Spinal cord (tissue), 9 donors: ENCODE measurements at regions not wholly inside any gene's neighbourhood (a gene's known extent, or its start where the extent isn't known, plus 50 kb on each side); places are given as distances from the start of the nearest gene placed in this dataset.
A peak's percentile ranks its signal among the peaks of the same experiment; 100 is the strongest.

ENCODE experiments used
- DNase-seq, 6 donors: peaks; one replicate each; pipeline versions ENCODE4 v3.0.0 to v3.0.0-alpha.2; 2013 to 2015; ENCODE audit warnings: low spot score in 6 of 6, low read depth in 4 of 6
- H3K27ac ChIP-seq: one replicate; pipeline ENCODE4 v1.5.1; 2013; ENCODE audit warnings: low read depth, low read length, control low read depth
- H3K27me3 ChIP-seq: one replicate; pipeline ENCODE4 v1.6.1; 2013; ENCODE audit warnings: low read length; ENCODE audit not compliant: control insufficient read depth, insufficient read depth
- H3K36me3 ChIP-seq: one replicate; pipeline ENCODE4 v1.6.1; 2013; ENCODE audit warnings: low read length; ENCODE audit not compliant: control insufficient read depth, insufficient read depth
- H3K4me1 ChIP-seq: one replicate; pipeline ENCODE4 v1.6.1; 2013; ENCODE audit warnings: low read length; ENCODE audit not compliant: control insufficient read depth, insufficient read depth
- H3K4me3 ChIP-seq: one replicate; pipeline ENCODE4 v1.5.1; 2013; ENCODE audit warnings: low read depth, low read length, control low read depth
- H3K9me3 ChIP-seq: one replicate; pipeline ENCODE4 v1.6.1; 2013; ENCODE audit warnings: low read length; ENCODE audit not compliant: control insufficient read depth, insufficient read depth
- WGBS: methylation state at CpG from one replicate; pipeline ENCODE4 v1.1.5; 2013; ENCODE audit warnings: missing lambda C conversion rate; ENCODE audit not compliant: insufficient coverage; 5-methylcytosine and 5-hydroxymethylcytosine counted together
- donor health status: healthy.

- Histone ChIP-seq H3K4me3 (no peak overlapping the region), H3K27ac (no peak overlapping the region), H3K9me3 (no peaks in the 10 kb centered on the region), H3K4me1 (no peaks in the 10 kb centered on the region), H3K27me3 (no peaks in the 10 kb centered on the region), H3K36me3 (no peaks in the 10 kb centered on the region)
- no peak for DNase-seq
- no CpG with 5 or more reads among the region's 2 CpGs for WGBS
Measured at GRCh38 chr6:135692426-135692825, 159.1 kb upstream of the PDE7B start.

GRCh38 chr6:135693811-135694370 is 157.6 kb upstream of the PDE7B start:
- Histone ChIP-seq H3K9me3 (no peaks in the 10 kb centered on the region), H3K27me3 (no peaks in the 10 kb centered on the region), H3K4me1 (no peaks in the 10 kb centered on the region), H3K27ac (no peak overlapping the region), H3K36me3 (no peaks in the 10 kb centered on the region), H3K4me3 (no peak overlapping the region)
- peak in 1 of 6 donors; percentile 77 for DNase-seq
- WGBS: 94% methylated on average over 3 of the region's 7 CpGs

DNA sequence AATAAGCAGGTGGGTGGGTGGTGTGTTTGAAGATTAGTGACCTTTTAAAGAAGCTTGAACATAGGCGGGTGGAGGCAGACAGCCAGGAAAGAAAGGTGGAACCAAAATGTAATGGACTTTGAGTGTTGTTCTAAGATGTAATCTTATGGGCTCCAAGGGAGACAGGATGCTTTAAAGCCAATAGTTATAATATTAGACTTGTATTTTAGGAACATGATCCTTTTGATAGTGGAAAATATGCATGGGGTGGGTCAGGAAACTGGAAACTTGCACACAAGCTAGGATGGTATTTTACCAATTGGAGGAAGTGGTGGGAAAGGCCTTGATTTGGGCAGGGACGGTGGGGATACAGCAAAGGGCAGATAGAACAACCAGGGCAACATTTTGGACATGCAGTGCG is 151.8 kb upstream of the PDE7B start:
- no peak for DNase-seq
- 100% methylated on average over 3 of the region's 3 CpGs for WGBS
- H3K9me3 ChIP-seq: no peaks in the 10 kb centered on the region
- H3K4me3 ChIP-seq: no peak overlapping the region
- no peaks in the 10 kb centered on the region for H3K27me3 ChIP-seq
- H3K27ac ChIP-seq: no peak overlapping the region
- H3K36me3 ChIP-seq: no peaks in the 10 kb centered on the region
- no peaks in the 10 kb centered on the region for H3K4me1 ChIP-seq

DNA sequence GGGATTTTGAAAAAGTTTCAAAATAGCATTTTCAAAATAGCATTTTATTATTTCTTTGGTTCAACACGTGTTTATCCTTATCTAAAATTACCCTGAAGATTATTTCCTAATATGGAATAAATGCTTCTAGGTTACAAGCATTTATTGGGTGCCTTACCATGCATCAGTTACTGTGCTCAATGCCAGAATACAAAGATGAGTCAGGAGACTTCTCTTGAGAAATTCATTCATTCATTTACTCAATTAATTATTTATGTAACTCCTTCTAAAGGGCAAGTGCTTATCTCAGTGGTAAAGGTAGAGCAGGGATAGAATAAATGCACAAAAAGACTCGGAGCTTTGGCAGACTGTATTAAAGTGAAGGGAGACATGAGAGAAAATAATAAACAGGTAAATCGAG is 150.1 kb upstream of the PDE7B start:
- H3K4me3 ChIP-seq: no peak overlapping the region
- H3K4me1 ChIP-seq: no peaks in the 10 kb centered on the region
- H3K27ac ChIP-seq: no peak overlapping the region
- 88% methylated on average over 2 of the region's 3 CpGs for WGBS
- DNase-seq: no peak
- no peaks in the 10 kb centered on the region for H3K36me3 ChIP-seq
- no peaks in the 10 kb centered on the region for H3K9me3 ChIP-seq
- H3K27me3 ChIP-seq: no peaks in the 10 kb centered on the region

DNA sequence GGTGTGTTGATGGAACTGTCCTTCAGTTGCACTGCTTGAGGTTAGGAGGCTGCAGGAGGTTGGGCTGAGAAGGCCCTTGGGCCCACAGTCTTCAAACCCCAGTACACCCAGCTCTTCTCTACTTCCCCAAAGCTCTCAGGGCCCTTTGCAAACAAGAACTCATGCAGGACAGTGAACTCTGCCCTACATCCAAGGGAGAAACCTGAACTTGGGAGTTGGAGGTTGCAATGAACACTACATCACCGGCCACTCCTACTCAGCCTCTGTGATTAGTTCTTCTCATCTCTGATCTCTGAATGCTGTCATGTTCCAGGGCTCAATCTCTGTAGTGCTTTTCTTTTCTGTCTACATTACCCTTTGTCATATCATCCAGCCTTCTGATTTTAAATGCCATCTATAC is 148.5 kb upstream of the PDE7B start:
- Histone ChIP-seq H3K9me3 (no peaks in the 10 kb centered on the region), H3K27me3 (no peaks in the 10 kb centered on the region), H3K4me1 (no peaks in the 10 kb centered on the region), H3K4me3 (no peak overlapping the region), H3K36me3 (no peaks in the 10 kb centered on the region), H3K27ac (no peak overlapping the region)
- no peak for DNase-seq
- WGBS: 100% methylated on average over 1 of the region's 1 CpG

- H3K36me3 ChIP-seq: no peaks in the 10 kb centered on the region
- no peaks in the 10 kb centered on the region for H3K4me1 ChIP-seq
Measured at GRCh38 chr6:135703621-135704020, 147.9 kb upstream of the PDE7B start.

GRCh38 chr6:135707426-135707825 is 144.1 kb upstream of the PDE7B start:
- Histone ChIP-seq H3K27me3 (no peaks in the 10 kb centered on the region), H3K27ac (no peak overlapping the region), H3K36me3 (no peaks in the 10 kb centered on the region), H3K9me3 (no peaks in the 10 kb centered on the region), H3K4me3 (no peak overlapping the region), H3K4me1 (no peaks in the 10 kb centered on the region)
- DNase-seq: peak in 2 of 6 donors; percentile 50 to 68
- no CpG with 5 or more reads among the region's 1 CpG for WGBS

More at GRCh38 chr6:135703621-135704020, 147.9 kb upstream of the PDE7B start:
- whole genome bisulfite sequencing: 100% methylated on average over 2 of the region's 3 CpGs
- no peak for DNase-seq
- Histone ChIP-seq H3K27ac (no peak overlapping the region), H3K9me3 (no peaks in the 10 kb centered on the region), H3K4me3 (no peak overlapping the region), H3K27me3 (no peaks in the 10 kb centered on the region)

DNA sequence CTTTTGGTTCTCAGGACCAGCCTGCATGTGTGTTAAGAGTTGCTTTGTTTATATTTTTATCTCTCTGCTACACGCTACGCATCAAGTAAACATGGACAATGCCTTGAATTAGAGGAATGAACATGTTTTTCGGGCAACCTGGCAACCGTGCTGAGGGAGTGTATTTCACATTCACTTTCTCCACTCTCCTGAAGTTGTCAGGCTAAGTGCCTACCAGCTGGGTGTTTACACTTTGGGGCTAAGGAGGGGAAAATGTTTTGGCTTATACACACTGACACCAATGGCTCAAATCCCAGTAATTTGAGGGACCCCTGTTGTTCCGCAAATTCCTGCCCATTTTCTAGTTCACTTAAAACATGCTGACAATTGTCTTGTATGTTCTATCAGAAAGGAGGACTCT is 141.5 kb upstream of the PDE7B start:
- no CpG with 5 or more reads among the region's 5 CpGs for WGBS
- no peaks in the 10 kb centered on the region for H3K9me3 ChIP-seq
- no peaks in the 10 kb centered on the region for H3K36me3 ChIP-seq
- no peaks in the 10 kb centered on the region for H3K27me3 ChIP-seq
- peak in 3 of 6 donors; percentile 7 to 68 (median 54) for DNase-seq
- H3K27ac ChIP-seq: no peak overlapping the region
- no peak overlapping the region for H3K4me3 ChIP-seq
- H3K4me1 ChIP-seq: no peaks in the 10 kb centered on the region

DNA sequence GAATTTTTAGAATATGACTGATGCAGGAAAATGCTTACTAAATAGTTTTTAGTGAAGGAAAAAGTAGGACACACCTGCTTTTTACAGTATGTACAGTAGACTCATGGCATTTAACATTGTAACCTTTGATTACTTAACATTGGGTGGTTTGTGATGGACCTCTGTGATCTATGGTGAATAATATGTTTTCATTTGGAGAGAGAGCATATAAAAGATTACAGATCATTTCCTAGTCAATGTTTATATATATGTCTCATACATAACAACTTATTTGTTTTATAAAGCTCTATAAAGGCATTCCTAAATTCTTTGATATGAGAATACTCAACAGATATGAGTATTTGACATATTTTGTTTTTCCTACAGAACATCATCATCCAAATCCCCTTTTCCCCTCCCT is 129.3 kb upstream of the PDE7B start:
- H3K27me3 ChIP-seq: no peaks in the 10 kb centered on the region
- H3K4me1 ChIP-seq: no peaks in the 10 kb centered on the region
- H3K36me3 ChIP-seq: no peaks in the 10 kb centered on the region
- DNase-seq: no peak
- no peak overlapping the region for H3K4me3 ChIP-seq
- H3K9me3 ChIP-seq: no peaks in the 10 kb centered on the region
- no peak overlapping the region for H3K27ac ChIP-seq

GRCh38 chr6:135722679-135723078 is 128.8 kb upstream of the PDE7B start:
- no peaks in the 10 kb centered on the region for H3K36me3 ChIP-seq
- no peaks in the 10 kb centered on the region for H3K9me3 ChIP-seq
- no CpG with 5 or more reads among the region's 5 CpGs for WGBS
- H3K27ac ChIP-seq: no peak overlapping the region
- DNase-seq: no peak
- no peak overlapping the region for H3K4me3 ChIP-seq
- H3K27me3 ChIP-seq: no peaks in the 10 kb centered on the region
- no peaks in the 10 kb centered on the region for H3K4me1 ChIP-seq
